Stimulated activated CD8-positive, alpha-beta memory T cell treated with anti-CD3 and anti-CD28 coated beads, Interleukin-15, amount 100 ng/mL, for 24 hours (primary cell): ENCODE measurements at regions not wholly inside any gene's neighbourhood (a gene's known extent, or its start where the extent isn't known, plus 50 kb on each side); places are given as distances from the start of the nearest gene placed in this dataset.
A peak's percentile ranks its signal among the peaks of the same experiment; 100 is the strongest.
"Not testable (repeated sequence)": the region's sequence is repeated elsewhere in the genome, so short reads cannot be mapped to it uniquely, and the experiment has no call there.

Experiments used
- DNase-seq: peaks from one replicate; pipeline ENCODE4 v3.0.0-alpha.2; 2020; ENCODE audit warnings: low read depth

GRCh38 chr7:148514236-148514635 is 76.3 kb upstream of the C7orf33 start:
- DNase-seq: no peak

GRCh38 chr7:148515237-148515636 is 75.3 kb upstream of the C7orf33 start:
- DNase-seq: no peak

GRCh38 chr7:148515728-148516695 is 74.6 kb upstream of the C7orf33 start:
- DNase-seq: no peak

GRCh38 chr7:148519386-148519785 is 71.2 kb upstream of the C7orf33 start:
- not testable (repeated sequence) for DNase-seq

DNA sequence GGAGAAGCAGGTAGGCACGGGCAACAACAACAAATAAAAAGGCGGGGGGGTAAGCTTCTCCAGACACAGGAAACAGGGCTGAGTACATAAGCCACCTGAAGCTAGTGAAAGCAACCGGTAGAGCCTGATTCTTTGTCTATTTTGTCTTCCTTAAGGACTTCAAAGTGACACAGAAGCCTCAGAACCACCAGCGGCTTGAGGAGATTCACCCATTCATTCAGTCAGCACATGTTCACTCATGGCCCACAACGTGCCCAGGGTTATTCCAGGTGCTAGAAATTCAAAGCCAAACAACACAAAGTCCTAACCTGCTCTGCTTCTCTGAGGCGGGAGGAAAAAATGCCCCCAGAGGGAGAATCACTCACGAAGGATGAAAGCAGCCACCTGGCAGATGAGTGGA is 69.3 kb upstream of the C7orf33 start:
- no peak for DNase-seq

GRCh38 chr7:148523550-148523949 is 67.0 kb upstream of the C7orf33 start:
- no peak for DNase-seq

DNA sequence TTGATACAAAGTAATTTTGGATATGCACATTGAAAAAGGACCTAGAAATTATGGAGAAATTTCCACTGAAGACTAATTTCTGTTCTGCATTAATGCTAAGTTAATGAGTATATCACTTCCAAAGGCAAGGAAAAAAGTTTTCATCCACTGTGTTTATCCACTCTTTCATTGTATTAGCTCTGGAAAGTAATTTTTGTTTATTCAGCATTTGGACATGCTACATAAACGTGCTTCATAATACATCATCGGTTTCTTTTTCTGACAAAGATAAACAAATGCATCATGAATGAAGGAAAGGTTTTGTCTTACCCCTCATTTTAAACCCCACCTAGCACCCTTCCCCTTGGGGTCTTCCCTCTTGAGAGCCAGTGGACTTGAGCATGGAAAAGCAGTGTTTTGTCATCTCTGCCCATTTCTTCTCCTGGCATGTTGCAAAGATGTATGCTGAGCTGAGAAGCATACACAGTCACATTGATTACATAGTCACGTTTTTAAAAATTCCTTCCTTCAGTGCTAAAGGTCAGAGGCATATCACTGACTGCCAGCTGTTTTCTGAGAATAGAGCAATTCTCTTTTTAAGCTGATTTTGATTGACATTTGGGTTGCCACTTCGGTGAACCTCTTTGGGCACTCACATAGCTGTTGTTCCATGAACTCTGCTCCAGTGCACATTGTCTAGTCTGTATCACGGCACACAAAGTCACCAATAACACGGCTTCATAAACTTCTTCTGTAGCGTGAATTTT is 65.9 kb upstream of the C7orf33 start:
- DNase-seq: no peak

DNA sequence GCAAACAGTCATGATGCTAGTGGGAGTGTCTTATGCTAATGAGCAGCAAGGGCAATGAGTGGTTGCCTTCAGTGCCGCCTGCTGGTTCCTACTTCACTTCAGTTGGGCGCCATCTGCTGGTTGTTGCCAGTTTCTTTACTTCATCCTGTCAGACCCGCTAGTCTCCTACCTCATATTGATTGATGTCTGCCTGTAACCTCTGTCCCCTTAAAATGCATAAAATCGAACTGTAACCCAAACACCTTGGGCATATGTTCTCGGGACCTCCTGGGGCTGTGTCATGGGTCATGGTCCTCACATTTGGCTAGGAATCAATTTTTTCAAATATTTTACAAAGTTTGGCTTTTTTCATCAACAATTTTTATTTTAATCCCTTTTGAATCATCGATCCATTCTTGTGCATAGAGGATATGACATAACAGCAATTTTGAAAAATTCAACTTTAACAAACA is 62.8 kb upstream of the C7orf33 start:
- peak; percentile 57 for DNase-seq

- DNase-seq: no peak
These were observed 55.3 kb upstream of the C7orf33 start for GRCh38 chr7:148535217-148535616.

GRCh38 chr7:148537435-148537834 is 53.1 kb upstream of the C7orf33 start:
- no peak for DNase-seq

DNA sequence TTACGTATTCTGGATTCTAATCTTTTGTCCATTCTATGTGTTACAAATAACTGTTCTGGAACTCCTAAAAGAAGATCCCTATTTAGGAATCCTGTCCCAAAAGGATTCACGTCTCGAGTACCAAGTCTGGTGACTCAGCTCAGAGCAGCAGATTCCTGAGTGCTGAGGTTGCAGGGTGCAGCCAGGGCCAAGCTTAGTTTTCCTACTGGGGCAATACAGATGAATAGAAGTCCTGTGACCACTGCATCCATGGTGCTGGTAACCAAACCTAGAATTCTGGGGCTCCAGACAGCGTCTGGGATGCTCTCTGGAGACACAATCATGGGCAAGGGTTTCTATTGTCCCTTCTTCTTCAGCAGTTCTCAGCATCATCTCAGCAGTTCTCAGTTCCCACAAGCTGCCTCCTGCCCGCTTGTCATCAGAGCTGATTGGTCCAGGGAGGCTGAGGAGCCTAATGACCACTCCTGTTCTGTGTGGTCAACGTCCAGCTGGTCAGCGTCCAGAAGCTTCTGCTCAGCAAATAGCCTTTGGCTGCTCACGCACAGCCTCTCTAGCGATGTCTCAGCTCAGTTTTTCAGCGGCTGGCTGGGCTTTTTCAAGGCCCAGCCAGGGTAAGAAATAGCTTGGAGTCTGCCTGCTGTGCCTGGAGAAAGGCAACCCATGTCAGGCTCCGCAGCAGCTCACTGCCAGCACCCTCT is 50.4 kb upstream of the C7orf33 start:
- no peak for DNase-seq
